ENCODE measurements at regions not wholly inside any gene's neighbourhood (a gene's known extent, or its start where the extent isn't known, plus 50 kb on each side); places are given as distances from the start of the nearest gene placed in this dataset.

DNA sequence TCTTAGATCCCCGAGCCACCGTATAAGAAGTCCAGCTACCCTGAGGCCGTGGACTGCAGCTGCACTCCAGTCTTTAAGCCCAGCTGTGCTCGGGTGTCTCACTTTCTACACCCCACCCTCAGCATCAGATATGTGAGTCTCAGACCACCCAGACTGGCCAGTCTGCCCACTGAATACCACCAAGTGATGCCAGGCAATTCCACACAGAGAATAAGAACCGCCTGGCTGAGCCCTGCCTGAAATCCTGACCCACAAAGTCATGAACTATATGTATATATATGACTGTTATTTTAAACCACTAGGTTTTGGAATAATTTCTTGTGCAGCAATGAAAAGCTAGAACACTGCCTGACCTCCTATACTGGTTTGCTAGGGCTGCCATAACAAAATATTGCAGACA lies 106.7 kb downstream of the FOXF2 start:
- Histone ChIP-seq H3K27ac (no peak overlapping the region), H3K9me3 (no peaks in the 10 kb centered on the region), H3K4me1 (peaks cover 0 to 3% (median 0%) of the 10 kb centered on the region in 4 donors), H3K27me3 (no peaks in the 10 kb centered on the region), H3K4me3 (no peak overlapping the region), H3K36me3 (no peaks in the 10 kb centered on the region)
- no peak for DNase-seq
- no peak for TF ChIP-seq POLR2A (IDR thresholded peaks at IDR 0.05)
- TF ChIP-seq, protein P1, sequence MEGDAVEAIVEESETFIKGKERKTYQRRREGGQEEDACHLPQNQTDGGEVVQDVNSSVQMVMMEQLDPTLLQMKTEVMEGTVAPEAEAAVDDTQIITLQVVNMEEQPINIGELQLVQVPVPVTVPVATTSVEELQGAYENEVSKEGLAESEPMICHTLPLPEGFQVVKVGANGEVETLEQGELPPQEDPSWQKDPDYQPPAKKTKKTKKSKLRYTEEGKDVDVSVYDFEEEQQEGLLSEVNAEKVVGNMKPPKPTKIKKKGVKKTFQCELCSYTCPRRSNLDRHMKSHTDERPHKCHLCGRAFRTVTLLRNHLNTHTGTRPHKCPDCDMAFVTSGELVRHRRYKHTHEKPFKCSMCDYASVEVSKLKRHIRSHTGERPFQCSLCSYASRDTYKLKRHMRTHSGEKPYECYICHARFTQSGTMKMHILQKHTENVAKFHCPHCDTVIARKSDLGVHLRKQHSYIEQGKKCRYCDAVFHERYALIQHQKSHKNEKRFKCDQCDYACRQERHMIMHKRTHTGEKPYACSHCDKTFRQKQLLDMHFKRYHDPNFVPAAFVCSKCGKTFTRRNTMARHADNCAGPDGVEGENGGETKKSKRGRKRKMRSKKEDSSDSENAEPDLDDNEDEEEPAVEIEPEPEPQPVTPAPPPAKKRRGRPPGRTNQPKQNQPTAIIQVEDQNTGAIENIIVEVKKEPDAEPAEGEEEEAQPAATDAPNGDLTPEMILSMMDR (IDR thresholded peaks at IDR 0.05), result no peak

DNA sequence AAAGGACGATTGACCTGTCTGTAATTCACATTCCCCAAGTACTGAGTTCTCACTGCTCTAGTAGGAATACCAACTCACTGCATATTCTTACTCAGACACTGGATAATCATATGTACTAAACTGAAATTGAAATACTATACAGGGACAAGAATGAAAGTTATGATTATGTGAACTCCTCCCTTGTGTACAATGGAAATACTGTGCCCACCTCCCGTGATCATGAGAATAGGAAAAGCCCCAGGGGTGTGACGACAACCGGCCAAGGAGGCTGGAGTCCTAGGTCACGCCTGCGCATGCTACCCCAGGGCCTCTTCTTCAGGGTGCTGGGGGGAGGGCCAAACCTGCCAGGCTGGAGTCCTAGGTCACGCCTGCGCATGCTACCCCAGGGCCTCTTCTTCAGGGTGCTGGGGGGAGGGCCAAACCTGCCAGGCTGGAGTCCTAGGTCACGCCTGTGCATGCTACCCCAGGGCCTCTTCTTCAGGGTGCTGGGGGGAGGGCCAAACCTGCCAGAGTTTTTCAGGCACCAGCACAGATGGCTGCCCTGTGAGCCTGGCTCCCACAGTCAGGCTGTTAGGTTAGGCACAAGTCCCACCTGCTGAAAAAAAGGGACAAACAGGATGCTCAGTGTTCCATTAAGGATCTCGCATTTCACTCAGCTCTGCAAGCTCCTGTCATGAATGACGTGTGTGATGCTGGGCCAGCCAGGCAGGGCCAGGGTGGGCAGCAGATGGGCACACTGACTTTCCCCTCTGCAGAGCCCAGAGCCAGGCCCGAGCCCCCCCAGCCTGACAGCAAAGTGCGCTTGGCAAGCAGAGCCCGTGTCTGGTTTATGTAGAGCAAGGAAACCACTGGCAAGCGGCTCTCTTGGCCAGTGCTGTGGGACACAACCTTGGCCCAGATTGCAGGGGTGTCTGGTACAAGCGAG lies 107.7 kb downstream of the FOXF2 start:
- Histone ChIP-seq H3K4me1 (peaks cover 0 to 4% (median 0%) of the 10 kb centered on the region in 4 donors), H3K4me3 (no peak overlapping the region), H3K27ac (no peak overlapping the region), H3K36me3 (no peaks in the 10 kb centered on the region), H3K9me3 (no peaks in the 10 kb centered on the region), H3K27me3 (no peaks in the 10 kb centered on the region)
- TF ChIP-seq, protein P1 (IDR thresholded peaks at IDR 0.05), result no peak
- no peak for TF ChIP-seq POLR2A (IDR thresholded peaks at IDR 0.05)
- no peak for DNase-seq

DNA sequence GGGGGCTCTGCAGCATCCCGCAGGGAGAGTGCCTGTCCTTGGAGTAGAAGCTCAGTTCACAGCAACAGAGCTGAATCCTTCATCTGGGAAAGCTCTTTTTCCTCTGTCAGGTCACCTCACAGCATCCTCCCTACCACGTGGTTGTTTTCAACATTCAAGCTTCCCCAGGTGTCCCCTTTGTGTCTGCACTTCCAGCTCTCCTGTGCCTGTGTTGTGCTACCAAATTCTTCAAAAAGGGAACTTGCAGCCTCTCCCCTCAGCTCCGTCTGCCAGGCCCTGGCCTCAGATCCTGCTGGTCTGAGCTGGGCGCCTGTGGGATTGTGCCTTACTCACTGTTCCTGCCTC lies 108.4 kb downstream of the FOXF2 start:
- H3K36me3 ChIP-seq, result no peaks in the 10 kb centered on the region
- H3K9me3 ChIP-seq, result no peaks in the 10 kb centered on the region
- H3K27ac ChIP-seq, result no peak overlapping the region
- TF ChIP-seq POLR2A (IDR thresholded peaks at IDR 0.05), result no peak
- TF ChIP-seq, protein P1 (IDR thresholded peaks at IDR 0.05), result no peak
- H3K4me1 ChIP-seq, result peaks cover 0 to 4% (median 0%) of the 10 kb centered on the region in 4 donors
- H3K4me3 ChIP-seq, result no peak overlapping the region
- no peaks in the 10 kb centered on the region for H3K27me3 ChIP-seq
- DNase-seq, result no peak

DNA sequence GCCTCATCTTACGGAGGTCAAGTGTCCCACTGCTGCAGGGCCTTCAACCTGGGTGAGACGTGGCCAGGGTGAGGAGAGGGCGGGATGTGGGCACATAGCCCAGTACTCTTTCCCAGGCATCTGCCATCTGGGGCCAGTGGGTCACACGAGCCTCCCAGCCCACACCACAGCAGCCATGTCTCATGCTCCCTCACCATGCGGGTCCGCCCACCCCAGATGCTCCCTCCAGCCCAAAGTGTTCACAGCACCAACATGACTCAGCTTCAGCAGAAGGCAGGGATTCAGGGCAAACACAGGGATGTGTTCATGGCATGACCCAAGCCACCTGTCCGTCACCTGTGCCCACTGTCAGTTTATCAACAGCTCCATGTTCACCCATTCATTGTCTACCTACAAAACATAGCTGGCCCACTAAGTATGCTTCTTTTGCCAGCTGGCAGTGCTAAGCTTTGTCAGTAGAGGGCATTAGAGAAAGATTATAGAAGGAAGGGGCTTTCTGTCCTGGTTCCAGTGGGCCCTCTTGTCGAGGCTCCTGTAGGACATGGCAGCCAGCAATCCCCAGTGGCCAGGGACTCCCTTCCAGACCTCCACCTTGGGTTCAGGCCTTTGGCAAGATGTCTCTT lies 109.2 kb downstream of the FOXF2 start:
- H3K4me1 ChIP-seq, result peaks cover 0 to 4% (median 0%) of the 10 kb centered on the region in 4 donors
- no peak for DNase-seq
- H3K36me3 ChIP-seq, result no peaks in the 10 kb centered on the region
- H3K27me3 ChIP-seq, result no peaks in the 10 kb centered on the region
- no peak overlapping the region for H3K27ac ChIP-seq
- no peak for TF ChIP-seq POLR2A (IDR thresholded peaks at IDR 0.05)
- TF ChIP-seq, protein P1 (IDR thresholded peaks at IDR 0.05), result no peak
- H3K4me3 ChIP-seq, result no peak overlapping the region
- H3K9me3 ChIP-seq, result no peaks in the 10 kb centered on the region

DNA sequence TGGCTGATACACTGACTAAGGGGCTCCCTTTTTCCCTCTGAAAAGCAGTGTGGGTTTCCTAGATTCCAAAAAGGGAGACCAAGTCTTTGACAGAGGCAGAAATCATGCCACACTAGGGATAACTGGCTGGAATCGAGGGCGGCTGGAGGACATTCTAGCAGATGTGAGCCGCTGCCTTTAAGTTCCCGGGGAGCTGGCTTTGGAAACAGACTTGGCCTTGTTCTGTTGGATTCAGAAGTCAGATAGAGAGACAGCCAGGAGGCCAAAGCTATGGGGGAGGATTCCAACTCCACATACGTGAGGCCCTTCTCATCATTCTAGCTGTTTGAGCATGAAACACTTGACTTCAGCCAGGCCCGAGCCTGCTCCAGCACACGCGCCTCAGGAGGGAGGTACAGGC lies 109.9 kb upstream of the FOXC1 start:
- TF ChIP-seq, protein P1 (IDR thresholded peaks at IDR 0.05), result no peak
- no peak for TF ChIP-seq POLR2A (IDR thresholded peaks at IDR 0.05)
- Histone ChIP-seq H3K36me3 (no peaks in the 10 kb centered on the region), H3K27me3 (no peaks in the 10 kb centered on the region), H3K4me3 (no peak overlapping the region), H3K27ac (no peak overlapping the region), H3K9me3 (no peaks in the 10 kb centered on the region), H3K4me1 (peaks cover 0 to 4% (median 0%) of the 10 kb centered on the region in 4 donors)
- no peak for DNase-seq

Measured in Peyer's patch (tissue), 4 donors.